GM12873 (cell line): ENCODE measurements at regions not wholly inside any gene's neighbourhood (a gene's known extent, or its start where the extent isn't known, plus 50 kb on each side); places are given as distances from the start of the nearest gene placed in this dataset.

Experiments used
- CTCF ChIP-seq: IDR thresholded peaks from 2 replicates; pipeline ENCODE4 v1.5.1; 2012; ENCODE audit warnings: low read depth, mild to moderate bottlenecking, moderate library complexity, low read length, control low read depth; ENCODE audit not compliant: insufficient read depth; ENCODE audit errors: missing control alignments

DNA sequence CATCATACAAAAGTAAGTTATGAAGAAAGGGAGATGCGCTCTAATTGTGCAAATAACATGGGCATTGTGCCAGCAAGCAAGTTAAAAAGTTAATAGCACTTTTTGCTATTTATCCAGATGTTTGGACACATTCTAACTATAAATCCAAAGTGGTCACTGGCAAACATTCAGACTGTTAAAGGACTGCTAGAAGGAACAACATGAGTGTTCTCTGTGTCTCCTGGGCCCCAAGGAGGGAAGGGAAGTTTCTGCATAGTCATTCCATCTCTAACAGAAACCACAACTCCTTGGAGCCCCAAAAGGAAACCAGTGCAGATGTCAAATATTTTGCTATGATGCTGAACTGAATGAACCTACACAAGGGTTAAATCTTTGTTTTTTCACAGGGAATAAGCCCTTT, 213.3 kb upstream of the HNRNPA3 start:
- no peak for TF ChIP-seq CTCF

- no peak for TF ChIP-seq CTCF
Measured at GRCh38 chr2:177000061-177000714, 212.4 kb upstream of the HNRNPA3 start.

DNA sequence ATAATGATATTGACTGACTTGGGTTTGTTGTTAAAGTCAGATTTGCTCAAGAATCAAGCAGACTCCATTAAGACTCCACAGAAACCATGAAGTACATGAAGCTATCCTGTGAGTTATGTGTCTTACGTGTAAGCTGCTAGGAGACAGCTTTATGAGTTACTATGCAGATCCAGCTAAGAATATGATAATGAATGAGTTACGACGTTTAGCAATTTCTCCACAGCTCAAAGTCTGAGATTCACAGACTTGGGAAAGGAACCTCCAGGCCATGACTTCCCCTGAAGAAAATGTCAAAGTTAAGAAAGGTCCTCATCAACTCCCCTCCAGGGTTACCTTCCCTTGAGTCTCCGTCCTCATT, 211.9 kb upstream of the HNRNPA3 start:
- TF ChIP-seq CTCF = no peak

DNA sequence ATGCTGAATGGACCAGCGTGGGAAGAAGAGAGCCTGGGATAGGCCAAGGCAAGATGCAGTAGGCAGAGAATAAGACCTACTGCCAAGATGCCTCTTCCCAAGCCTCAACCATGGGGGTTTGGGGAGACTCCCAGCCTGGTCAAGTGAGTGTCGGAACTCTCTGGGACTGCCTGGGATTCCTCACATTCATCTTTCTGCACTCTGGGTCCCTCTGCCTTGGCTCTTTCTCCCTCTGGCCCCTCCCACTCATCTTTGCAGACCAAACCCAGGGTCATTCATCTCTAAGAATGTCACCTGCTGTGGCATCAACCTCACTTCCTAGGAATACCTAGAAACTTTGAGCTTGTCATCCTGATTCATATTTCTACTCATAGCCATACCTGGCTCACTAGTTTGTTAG, 211.3 kb upstream of the HNRNPA3 start:
- TF ChIP-seq CTCF = no peak

DNA sequence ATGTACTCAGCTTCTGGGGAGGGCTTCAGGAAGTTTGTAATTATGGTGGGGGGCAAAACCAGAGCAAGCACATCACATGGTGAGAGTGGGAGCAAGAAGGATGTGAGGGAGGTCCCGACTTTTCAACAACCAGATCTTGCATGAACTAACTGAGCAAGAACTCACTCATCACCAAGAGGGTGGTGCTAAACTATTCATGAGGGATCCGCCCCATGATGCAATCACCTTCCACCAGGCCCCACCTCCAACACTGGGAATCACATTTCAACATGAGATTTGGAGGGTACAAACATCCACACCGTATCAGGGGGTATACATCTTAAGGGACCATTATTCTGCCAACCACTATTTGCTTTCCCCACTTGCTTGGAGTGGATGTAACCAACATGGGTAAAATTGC, 209.6 kb upstream of the HNRNPA3 start:
- no peak for TF ChIP-seq CTCF

- TF ChIP-seq CTCF = no peak
Measured at GRCh38 chr2:177010146-177010545, 202.4 kb upstream of the HNRNPA3 start.

DNA sequence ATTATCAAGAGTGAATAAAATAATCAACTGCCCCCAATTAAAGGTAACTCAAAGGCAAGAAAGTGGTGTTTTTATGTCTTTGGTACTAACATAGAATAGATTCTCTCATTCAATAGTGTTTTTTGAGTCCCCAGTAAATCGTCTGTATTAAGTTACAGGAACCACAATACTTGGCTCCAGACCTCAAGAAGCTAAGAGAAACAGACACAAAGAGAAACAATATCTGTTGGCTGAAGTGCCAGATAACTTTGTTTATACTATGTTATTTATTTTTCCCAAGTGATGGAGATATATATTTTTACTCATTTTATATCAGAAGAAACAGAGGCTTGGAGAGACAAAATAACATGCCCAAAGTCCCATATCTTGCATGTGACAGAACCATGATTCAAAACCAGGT, 201.7 kb upstream of the HNRNPA3 start:
- no peak for TF ChIP-seq CTCF
